ENCODE measurements at regions not wholly inside any gene's neighbourhood (a gene's known extent, or its start where the extent isn't known, plus 50 kb on each side); places are given as distances from the start of the nearest gene placed in this dataset.

DNA sequence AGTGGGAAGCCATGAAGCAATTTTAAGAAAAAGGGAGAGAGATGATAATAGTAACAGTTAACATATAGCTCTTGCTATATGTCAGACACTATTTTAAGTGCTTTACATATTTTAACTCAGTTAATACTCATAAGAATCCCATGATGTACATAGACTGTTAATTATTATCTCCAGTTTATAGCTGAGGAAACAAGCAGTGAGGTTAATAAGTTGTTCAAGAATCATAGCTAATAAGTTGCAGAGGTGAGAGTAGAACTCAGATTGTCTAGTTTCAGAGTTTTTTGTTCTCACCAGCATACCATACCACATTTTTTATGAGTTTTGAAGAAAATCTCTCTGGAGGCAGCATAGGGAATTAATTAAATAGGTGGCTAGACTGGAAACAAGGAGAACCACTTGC lies 144.6 kb upstream of the MMS22L start:
- TF ChIP-seq CTCF (IDR thresholded peaks at IDR 0.05) (no peak), POLR2A (IDR thresholded peaks at IDR 0.05) (no peak)
